GM21528 (cell line): ENCODE measurements at regions not wholly inside any gene's neighbourhood (a gene's known extent, or its start where the extent isn't known, plus 50 kb on each side); places are given as distances from the start of the nearest gene placed in this dataset.
"Not testable (repeated sequence)": the region's sequence is repeated elsewhere in the genome, so short reads cannot be mapped to it uniquely, and the experiment has no call there.

ENCODE experiments used
- ATAC-seq: cut with Tn5 transposase; IDR thresholded peaks from one replicate; pipeline ENCODE4 v1.9.1; 2021; ENCODE audit warnings: mild to moderate bottlenecking, moderate library complexity; ENCODE audit not compliant: unreplicated experiment, low FRiP score

GRCh38 chr10:3972460-3973301 lies 187.7 kb upstream of the KLF6 start:
- ATAC-seq: no peak

GRCh38 chr10:3971713-3972112 lies 186.7 kb upstream of the KLF6 start:
- ATAC-seq: no peak

- ATAC-seq: no peak
These were observed 185.1 kb upstream of the KLF6 start for GRCh38 chr10:3969876-3970666.

- no peak for ATAC-seq
These were observed 183.7 kb upstream of the KLF6 start for GRCh38 chr10:3968727-3969126.

DNA sequence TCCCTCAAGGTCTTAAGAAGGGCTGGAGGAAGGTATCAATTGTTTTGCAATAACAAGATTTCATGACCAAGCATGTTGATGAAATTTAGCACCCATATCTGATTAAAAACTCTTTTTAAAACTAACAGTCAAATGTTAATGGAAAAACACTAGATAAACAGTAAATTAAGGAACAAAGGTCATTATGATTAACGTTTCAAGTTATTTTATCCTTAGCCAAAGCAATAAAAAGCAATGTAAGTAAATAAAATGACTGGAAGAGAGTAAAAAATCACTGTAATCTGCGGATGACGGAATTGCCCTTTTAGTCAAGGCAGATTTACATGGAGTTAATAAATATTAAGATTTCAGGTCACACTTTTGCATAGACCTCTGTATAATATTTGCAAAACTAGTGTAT lies 179.5 kb upstream of the KLF6 start:
- ATAC-seq: no peak

DNA sequence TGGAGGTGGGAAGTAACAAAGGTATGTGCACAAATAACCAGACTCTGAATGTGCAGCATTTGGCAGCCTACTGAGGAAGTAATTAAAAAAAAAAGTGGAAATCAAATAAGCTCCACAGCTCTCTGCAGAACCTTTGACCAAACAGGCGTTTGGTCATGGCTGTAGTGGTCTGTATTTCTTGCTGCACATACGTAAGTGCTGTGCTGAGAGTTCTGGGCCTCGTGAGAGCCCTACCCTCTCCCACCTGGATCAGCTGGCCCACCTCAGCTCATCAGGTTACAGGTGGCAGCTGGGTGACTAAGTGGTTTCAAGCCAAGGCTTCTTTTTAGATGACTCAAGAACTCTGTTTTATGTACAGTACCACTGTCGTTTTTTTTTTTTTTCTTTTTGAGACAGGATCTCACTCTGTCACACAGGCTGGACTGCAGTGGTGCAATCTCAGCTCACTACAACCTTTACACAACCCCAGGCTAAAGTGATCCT lies 178.2 kb upstream of the KLF6 start:
- no peak for ATAC-seq

DNA sequence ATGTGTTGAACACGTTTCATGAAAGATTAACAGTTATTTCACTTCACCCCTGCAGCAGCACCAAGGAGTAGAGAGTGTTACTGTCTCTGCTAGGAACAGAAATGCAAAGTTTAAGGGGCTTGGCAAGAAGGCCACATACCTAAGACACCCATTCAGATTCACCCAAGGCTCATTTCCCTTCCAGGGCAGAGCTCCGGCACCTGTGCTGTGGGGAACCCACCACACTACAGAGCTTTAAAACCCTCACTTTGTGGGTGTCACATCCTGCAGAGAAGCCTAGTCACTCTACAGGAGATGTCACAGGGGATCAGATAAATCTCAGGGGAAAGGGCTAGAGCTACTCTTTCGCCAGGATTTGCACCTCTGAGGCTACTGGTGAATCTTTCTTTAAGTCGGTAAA lies 176.1 kb upstream of the KLF6 start:
- no peak for ATAC-seq

GRCh38 chr10:3960496-3960895 lies 175.5 kb upstream of the KLF6 start:
- ATAC-seq: no peak

DNA sequence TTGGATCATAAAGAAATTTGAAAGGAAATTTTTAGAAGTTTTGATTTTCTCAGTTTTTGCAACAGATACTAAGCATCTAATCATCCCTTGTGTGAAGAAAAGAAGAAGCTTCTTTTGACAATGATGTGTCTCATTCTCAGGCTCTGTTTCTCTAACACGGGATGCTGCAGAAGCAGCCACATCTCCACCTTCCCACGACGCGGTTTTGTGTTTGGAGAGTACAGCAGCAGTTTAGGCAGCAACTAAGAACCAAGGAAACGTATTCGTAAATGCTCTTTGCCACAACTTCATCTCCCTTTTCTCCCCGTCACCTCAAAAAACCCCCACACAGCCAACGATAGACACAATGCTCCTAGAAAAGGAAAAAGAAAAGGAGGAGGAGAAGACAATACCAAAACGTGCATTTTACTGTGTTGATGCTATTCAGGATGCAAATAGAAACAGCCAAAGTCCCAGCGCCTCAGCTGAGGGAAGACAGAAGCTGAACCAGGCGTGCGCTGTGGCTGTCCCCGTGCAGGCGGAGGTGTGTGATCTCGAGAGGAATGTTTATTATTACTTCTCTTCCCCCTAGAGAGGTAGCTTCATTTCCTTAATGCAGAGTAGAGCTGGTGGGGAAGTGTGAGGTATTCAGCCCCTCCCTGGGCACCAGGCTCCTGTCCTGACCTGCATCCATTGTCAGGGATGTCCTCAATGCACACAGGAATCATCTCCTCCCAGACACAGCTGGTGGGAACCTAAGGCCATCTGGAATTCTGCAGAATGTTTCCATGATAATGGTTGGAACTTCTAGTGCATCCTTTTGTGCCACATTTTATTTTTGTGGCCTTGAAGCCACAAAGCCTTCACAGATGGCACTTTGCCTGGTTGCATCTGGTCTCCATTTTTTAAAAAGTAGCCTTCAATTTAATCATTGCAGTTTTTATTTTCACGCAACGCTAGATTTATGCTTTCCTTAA lies 174.6 kb upstream of the KLF6 start:
- no peak for ATAC-seq

DNA sequence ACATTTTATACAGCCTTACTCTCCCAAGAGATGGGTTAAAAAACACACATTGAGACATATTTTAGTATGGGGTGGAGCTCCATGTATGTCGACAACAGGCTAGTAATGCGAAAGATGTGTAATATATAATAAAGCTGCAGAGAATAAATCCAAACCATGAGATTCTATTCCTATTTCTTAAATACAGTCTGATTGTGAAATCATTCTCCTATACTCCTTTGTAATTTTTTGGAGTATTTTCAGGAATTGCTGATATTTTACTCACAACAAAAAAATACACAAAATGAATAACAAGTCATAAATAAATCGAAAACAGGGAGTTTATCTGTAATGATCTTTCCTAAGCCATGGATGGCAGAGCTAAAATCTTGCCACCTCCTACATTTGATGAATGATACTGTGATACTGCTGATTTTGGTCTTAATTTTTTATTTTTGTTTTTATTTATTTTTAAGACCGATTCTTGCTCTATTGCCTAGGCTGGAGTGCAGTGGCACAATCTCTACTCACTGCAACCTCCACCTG lies 173.5 kb upstream of the KLF6 start:
- ATAC-seq: no peak

DNA sequence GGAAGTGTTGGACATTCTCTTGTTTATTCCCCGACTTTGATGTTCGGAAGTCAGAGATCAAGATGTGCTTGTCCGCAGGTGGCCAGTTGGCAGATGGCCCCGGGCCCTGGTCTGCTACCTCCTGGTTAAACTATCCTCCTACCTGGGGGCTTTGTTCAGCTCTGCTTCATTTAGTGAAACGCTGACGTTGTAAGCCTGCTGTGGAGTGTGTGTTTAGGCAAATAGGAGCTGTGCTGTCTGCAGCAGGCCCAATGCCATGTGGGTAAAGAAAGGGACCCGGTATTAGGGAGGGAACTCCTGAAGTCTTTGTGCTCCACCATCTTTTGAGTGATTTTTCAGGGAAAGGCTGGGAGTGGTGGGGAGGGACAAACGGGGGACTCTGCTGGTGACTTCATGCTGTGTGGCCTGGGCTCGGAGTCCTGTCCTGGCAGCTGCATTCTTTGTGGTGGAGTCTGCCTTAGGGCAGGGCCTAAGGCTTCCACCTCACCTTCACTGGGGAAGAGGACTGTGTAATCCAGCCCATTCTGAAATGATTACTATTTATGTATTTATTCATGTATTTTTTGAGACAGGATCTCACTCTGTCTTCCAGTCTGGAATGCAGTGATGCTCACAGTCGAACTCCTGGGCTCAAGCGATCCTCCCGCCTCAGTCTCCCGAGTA lies 171.1 kb upstream of the KLF6 start:
- ATAC-seq: no peak

DNA sequence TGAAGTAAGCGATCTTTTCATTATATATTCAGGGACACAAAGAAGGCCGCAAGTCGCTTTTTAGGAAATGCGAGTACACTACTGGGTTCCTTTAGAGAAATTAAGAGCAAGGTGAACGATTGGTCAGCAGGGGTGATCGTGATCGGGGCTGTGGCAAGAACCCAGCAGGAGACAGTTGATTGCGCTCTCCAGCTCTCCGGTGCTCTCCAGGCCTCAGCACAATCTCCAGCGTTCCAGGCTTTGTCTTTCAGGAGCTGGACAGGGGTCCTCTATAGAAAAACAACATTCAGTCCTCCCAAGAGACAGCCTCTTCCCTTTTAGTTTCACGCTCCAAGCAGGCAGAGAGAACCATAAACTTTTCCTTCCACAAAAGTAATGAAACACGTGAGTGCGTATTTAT lies 170.5 kb upstream of the KLF6 start:
- no peak for ATAC-seq

DNA sequence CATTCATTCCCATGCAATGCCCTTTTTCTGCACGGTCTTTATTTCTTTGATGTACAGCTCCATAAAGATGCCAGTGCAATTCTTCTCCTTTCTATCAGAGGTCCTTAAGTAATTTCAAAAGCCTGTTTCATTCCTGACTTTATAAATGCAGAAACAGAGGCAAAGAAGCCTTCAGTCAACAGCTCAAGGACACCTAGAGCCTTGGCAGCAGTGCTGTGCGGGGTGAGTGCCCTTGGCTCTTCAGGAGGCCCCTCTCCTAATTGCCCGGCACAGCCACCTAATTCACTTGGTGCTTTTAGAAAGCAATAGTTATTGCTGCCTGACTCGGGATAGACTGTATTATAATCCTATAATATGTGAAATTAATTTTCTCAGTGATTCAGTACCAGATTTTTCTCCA lies 169.6 kb upstream of the KLF6 start:
- no peak for ATAC-seq

- not testable (repeated sequence) for ATAC-seq
These were observed 169.0 kb upstream of the KLF6 start for GRCh38 chr10:3954007-3954406.

DNA sequence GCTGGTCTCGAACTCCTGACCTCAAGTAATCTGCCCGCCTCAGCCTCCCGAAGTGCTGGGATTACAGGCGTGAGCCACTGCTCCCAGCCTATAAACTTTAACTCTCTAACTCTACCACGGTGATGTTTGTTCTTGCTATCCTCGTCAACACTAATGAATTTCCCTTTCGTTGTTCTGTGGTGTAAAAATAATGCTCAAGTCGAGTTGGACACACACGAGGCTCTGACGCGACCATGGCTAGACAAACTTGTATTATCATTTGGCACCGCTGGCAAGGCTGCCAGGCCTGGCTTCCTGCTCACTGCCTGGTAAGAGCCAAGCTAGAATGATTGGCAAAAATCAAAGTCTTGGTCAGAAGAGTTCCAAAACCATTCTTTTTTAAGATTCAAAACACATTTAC lies 167.0 kb upstream of the KLF6 start:
- ATAC-seq: no peak

GRCh38 chr10:3950676-3951275 lies 165.8 kb upstream of the KLF6 start:
- no peak for ATAC-seq

- ATAC-seq: no peak
These were observed 164.7 kb upstream of the KLF6 start for GRCh38 chr10:3949711-3950110.

- no peak for ATAC-seq
These were observed 163.8 kb upstream of the KLF6 start for GRCh38 chr10:3948843-3949242.
